HG02884 (cell line): ENCODE measurements at regions not wholly inside any gene's neighbourhood (a gene's known extent, or its start where the extent isn't known, plus 50 kb on each side); places are given as distances from the start of the nearest gene placed in this dataset.
"Not testable (repeated sequence)": the region's sequence is repeated elsewhere in the genome, so short reads cannot be mapped to it uniquely, and the experiment has no call there.

Experiments
- ATAC-seq: cut with Tn5 transposase; IDR thresholded peaks from one replicate; pipeline ENCODE4 v1.9.1; 2021; ENCODE audit warnings: mild to moderate bottlenecking, moderate library complexity; ENCODE audit not compliant: unreplicated experiment

GRCh38 chr2:56510610-56511009 lies 326.8 kb downstream of the CCDC85A start:
- ATAC-seq, result no peak

- no peak for ATAC-seq
Measured at GRCh38 chr2:56515399-56515798, 331.6 kb downstream of the CCDC85A start.

- no peak for ATAC-seq
Measured at GRCh38 chr2:56519806-56520205, 336.0 kb downstream of the CCDC85A start.

GRCh38 chr2:56522605-56523089 lies 338.9 kb downstream of the CCDC85A start:
- no peak for ATAC-seq

GRCh38 chr2:56523816-56524215 lies 340.0 kb downstream of the CCDC85A start:
- no peak for ATAC-seq

- no peak for ATAC-seq
Measured at GRCh38 chr2:56531668-56532420, 348.1 kb downstream of the CCDC85A start.

- ATAC-seq, result no peak
Measured at GRCh38 chr2:56534321-56534720, 350.5 kb downstream of the CCDC85A start.

GRCh38 chr2:56537756-56538155 lies 354.0 kb downstream of the CCDC85A start:
- no peak for ATAC-seq

GRCh38 chr2:56539618-56540017 lies 355.8 kb downstream of the CCDC85A start:
- no peak for ATAC-seq

- ATAC-seq, result no peak
Measured at GRCh38 chr2:56540467-56540866, 356.7 kb downstream of the CCDC85A start.

- ATAC-seq, result no peak
Measured at GRCh38 chr2:56540916-56541315, 357.1 kb downstream of the CCDC85A start.

- no peak for ATAC-seq
Measured at GRCh38 chr2:56542213-56542612, 358.4 kb downstream of the CCDC85A start.

GRCh38 chr2:56565143-56565542 lies 381.4 kb downstream of the CCDC85A start:
- no peak for ATAC-seq

GRCh38 chr2:56571074-56571473 lies 387.3 kb downstream of the CCDC85A start:
- no peak for ATAC-seq

- ATAC-seq, result no peak
Measured at GRCh38 chr2:56576001-56576400, 392.2 kb downstream of the CCDC85A start.

- ATAC-seq, result no peak
Measured at GRCh38 chr2:56580242-56580641, 396.5 kb downstream of the CCDC85A start.

GRCh38 chr2:56582570-56582969 lies 398.8 kb downstream of the CCDC85A start:
- ATAC-seq, result no peak

- no peak for ATAC-seq
Measured at GRCh38 chr2:56583796-56584315, 400.1 kb downstream of the CCDC85A start.

GRCh38 chr2:56587456-56587855 lies 403.7 kb downstream of the CCDC85A start:
- no peak for ATAC-seq

GRCh38 chr2:56589194-56589593 lies 405.4 kb downstream of the CCDC85A start:
- no peak for ATAC-seq

GRCh38 chr2:56589835-56590234 lies 406.0 kb downstream of the CCDC85A start:
- ATAC-seq, result no peak

- no peak for ATAC-seq
Measured at GRCh38 chr2:56590611-56591010, 406.8 kb downstream of the CCDC85A start.

- ATAC-seq, result not testable (repeated sequence)
Measured at GRCh38 chr2:56606086-56606485, 422.3 kb downstream of the CCDC85A start.
